HG02884 (cell line): ENCODE measurements at regions not wholly inside any gene's neighbourhood (a gene's known extent, or its start where the extent isn't known, plus 50 kb on each side); places are given as distances from the start of the nearest gene placed in this dataset.

Source experiments
- ATAC-seq: cut with Tn5 transposase; IDR thresholded peaks from one replicate; pipeline ENCODE4 v1.9.1; 2021; ENCODE audit warnings: mild to moderate bottlenecking, moderate library complexity; ENCODE audit not compliant: unreplicated experiment

GRCh38 chr6:148075352-148075751 lies 267.3 kb upstream of the SASH1 start:
- no peak for ATAC-seq

DNA sequence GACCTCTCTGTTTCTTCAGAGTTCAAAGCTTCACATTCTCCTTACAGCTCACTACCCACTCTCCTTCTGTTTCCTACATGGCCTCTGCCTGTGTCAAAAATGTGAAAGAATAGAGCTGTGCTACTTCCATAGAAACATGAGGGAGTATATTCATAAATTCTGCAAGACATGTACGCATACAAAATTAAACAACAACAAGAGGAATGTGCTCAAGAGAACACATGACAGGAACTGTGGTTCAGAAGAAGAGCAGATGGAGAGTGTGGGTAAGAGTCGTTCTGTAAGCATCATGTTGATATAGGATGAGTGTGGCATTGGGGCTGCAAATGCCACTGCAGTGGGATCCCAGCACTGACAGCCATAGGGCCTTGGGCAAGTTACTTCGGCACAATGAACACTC lies 266.6 kb upstream of the SASH1 start:
- ATAC-seq: no peak

- ATAC-seq: no peak
These were observed 262.3 kb upstream of the SASH1 start for GRCh38 chr6:148080315-148080714.

DNA sequence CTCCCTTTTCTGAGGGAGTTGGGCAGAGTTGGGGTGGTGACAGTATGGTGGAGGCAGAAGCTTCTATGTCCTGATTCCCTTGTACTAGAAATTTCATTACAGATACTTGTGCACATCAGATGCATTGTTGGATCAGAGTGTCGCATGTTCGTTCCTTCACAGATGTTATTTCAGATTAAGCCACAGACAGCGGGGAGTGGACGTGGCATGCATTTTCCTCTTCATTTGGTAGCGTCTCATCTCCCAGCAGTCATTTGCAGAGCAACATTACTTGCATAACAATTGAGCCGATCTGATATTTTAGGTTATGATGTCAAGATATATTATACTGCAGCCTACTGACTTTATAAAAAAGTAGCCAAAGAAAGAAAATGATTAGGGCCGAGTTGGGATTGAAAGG lies 261.6 kb upstream of the SASH1 start:
- no peak for ATAC-seq

- no peak for ATAC-seq
These were observed 260.6 kb upstream of the SASH1 start for GRCh38 chr6:148082044-148082443.

DNA sequence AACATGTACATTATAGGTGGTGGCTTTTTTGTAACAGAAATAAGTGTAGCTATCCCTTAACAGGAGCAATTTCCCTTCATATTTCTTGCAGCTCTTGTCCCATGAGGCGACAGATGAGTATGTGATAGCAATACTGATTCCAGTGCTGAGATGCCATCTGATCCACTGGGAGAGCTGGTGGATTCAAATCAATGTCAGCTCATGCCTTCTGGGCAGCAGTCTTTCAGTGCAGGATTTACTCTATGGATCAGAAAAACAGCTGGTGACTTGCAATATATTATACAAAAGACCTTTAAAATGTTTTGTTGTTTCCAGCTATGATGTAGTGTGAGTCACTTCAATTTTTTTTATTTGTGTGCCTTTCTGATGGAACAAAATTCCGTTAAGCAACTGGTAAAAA lies 259.9 kb upstream of the SASH1 start:
- ATAC-seq: no peak

DNA sequence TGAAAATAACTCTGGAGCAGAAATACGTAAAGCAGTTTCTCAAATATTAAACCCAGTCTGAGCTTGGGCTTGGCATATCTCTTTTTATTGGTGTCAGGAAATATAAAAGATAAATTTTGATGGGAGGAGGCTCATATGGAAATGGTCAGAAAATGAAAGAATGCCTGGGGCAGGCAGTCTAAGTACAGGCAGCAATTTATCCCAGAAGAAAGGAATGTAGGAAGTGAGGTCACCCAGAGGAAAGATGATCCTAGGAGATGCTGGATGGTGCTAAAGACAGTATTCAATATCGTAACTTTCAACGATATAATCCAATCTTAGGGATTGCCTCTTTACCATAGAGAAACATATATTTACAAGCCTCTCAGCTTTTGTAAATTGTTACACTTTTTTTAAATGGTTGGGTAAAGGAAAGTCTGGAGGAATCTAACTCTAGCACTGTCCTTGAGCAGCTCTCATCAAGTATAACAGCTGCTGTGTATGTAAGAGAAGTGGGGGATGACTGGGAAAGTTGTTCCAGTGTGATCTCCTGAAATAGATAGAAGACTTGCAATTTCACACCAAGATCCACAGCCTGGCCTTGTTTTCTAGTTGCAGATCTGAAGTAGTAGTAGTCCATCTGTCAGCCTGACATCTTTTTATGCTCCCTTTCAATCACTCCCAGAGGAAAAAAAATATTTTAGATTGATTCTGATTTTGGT lies 256.9 kb upstream of the SASH1 start:
- ATAC-seq: no peak

DNA sequence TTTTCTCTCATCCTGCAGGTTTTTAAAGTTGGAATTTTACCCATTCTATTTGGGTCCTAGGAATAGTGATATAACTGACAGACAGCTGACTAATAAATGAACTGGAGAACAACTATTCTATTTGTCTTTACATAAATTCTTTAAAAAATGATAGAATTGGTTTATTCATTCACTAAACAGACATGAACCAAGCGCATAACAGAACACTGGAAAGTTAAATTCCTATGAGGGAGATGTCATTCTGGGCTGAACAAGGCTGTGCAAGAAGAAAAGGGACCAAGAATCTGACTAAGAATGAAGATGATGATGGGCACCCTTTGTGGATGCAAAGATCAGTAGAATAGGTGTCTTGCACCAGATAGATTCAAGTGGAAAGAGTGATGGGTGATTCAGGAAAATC lies 256.3 kb upstream of the SASH1 start:
- no peak for ATAC-seq

GRCh38 chr6:148086843-148087242 lies 255.8 kb upstream of the SASH1 start:
- ATAC-seq: no peak

DNA sequence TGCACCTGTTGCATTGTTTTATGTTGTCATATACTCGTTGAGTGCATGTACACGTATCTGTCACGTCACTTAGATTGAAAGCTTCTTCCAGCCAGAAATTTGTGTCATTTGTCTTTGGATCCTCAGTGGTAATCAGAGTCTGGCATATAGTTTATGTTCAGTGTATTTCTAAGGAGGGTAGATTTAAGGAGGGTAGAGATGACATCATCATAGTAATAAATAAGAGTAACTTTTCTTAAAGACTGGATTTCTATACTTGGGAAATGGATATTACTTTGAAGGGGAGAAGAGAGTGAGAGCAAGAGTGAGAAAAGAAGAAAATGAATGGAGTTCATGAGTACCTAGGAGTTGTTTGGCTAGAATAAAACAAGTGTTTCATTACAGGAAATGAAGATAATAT lies 255.0 kb upstream of the SASH1 start:
- no peak for ATAC-seq

DNA sequence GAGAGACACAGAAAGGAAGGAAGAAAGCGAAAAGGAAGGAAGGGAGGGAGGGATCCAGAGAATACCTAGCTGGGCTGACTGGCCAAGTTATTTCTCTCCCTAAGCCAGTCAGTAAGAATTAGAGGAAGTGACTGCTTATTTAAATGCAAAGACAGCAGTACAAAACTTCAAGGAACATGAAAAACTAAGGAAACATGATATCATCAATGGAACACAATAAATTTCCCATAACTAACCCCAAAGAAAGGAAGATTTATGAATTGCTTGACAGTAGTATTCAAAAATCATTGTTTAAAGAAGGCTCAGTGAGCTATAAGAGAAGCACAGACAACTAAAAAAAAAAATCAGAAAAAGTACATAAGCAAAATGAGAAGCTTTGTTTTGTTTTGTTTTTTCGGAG lies 252.3 kb upstream of the SASH1 start:
- ATAC-seq: no peak

- no peak for ATAC-seq
These were observed 251.2 kb upstream of the SASH1 start for GRCh38 chr6:148091394-148091793.

GRCh38 chr6:148103436-148103835 lies 239.2 kb upstream of the SASH1 start:
- ATAC-seq: no peak

DNA sequence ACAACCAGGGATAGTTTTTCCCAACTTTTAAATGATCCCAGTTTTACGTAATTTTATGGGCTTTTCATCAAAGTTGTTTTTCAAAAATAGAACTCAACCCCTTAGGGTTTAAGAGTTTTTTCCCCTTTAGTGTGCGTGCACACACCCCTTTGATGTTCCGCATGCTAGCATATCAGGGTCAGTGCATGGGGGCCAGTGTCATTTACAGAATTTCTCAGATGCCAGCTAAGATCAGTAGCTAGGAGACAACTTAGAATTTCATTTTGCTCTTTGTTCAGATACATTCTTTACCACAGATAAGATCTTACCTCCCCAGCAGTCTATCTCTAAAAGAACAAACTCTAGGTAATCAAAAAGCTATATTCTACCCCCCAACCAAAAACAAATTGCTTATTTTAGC lies 238.5 kb upstream of the SASH1 start:
- ATAC-seq: no peak

DNA sequence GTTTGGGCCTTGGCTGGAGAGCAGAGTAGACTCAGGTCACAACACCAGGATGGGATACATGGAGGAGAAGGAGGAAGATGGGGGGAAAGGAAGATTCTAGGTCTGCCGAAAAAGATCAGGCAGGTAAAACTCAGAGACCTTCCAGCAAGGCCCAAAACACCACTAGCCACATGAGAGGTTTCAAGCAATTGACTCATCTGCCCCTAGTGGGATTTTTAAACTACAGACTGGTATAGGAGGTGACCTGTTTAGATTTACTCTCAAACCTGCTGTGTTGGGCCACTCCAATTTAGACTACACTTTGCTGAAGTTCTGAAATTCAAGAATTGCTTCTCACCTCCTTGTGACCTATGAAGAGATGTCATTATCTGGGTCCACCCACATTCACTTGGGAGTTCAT lies 236.9 kb upstream of the SASH1 start:
- ATAC-seq: no peak

DNA sequence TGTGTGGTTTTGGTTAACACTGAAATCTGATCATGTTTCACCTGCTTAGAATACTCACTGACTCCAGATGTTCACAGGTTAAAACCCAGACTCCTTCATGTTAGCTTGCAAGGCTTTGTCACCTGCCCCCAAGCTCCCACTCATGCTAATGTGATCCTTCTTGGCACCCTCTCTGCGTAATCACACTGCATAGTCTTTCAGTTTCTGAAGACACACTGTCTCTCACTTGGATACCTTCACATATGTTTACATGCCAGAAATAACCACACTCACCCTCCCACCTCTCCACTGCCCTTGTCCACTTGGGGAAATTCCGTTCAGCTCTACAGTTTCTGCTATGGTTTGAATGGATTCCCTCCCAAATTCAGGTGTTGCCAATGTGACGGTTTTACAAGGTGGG lies 234.7 kb upstream of the SASH1 start:
- ATAC-seq: no peak

DNA sequence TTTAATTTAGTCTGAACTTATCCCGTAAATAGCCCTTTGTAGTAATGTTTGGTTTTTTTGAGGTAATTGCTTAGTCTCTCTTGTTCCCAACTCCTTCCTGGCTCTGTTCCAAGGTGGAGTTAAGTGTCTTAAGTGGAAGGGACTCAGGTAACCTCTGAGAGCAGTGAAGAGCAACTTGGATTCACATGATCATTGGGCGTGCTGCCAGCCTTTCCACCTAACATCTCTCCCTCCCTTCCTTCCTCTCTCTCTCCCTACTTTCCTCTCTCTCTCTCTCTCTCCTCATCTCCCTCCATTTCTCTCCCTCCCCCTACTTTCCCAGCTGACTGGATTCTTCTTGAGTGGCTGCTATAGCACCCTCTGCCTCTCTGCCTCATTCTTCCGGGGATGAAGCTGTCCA lies 232.9 kb upstream of the SASH1 start:
- no peak for ATAC-seq

DNA sequence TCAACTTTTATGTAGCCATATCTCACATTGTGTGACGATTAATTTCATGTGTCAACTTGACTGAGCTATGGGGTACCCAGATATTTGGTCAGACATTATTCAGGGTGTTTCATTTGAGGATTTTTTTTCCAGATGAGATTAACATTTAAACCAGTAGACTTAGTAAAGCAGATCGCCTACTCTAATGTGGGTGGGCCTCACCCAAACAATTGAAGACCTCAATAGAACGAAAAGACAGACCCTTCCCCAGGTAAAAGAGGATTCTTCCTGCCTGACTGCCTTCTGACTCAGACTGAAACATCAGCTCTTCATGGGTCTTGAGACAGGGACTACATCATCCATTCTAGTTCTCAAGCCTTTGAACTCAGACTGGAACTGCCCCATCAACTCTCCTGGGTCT lies 231.7 kb upstream of the SASH1 start:
- no peak for ATAC-seq

DNA sequence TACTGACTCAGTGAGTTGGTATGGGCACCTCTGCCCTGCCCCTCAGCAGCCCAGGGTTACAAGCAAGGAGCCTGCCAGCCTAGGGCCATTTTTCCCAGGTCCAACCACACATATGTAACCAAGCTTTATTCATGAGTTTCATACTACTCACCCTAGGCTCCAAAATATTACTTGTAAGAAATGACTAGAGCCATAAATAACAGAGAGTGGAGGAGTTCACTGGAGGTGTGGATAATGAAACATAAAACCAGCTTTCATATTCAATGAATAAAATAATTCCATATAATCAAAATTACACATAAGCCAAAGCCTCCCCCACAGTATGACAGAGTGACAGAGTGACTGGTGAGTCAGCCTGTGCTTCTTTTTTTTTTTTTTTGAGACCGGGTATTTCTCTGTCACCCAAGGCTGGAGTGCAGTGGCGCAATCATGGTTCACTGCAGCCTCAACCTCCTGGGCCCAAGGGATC lies 229.8 kb upstream of the SASH1 start:
- no peak for ATAC-seq

GRCh38 chr6:148116001-148116400 lies 226.6 kb upstream of the SASH1 start:
- no peak for ATAC-seq

DNA sequence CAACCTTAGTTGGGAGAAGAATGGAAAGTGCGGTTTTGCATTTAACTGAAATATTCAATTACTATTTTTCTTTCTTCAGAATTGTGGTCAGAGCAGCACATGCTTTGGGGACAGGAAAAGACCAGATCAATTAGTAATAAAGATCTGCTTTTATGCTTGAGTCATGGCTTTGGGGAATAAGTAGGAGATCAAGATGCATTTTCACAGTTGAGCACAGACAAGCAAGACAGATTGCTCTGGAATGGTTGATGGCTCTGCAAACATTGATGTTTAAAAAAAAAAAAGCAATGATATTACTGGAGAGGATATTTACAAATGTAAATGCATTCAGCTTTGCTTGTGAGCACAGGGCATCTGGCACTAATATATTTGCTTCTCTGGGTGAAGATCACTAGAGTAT lies 224.4 kb upstream of the SASH1 start:
- ATAC-seq: no peak

- no peak for ATAC-seq
These were observed 214.5 kb upstream of the SASH1 start for GRCh38 chr6:148128014-148128730.

GRCh38 chr6:148134592-148134991 lies 208.0 kb upstream of the SASH1 start:
- ATAC-seq: no peak
